WTC11 (cell line): ENCODE measurements at regions not wholly inside any gene's neighbourhood (a gene's known extent, or its start where the extent isn't known, plus 50 kb on each side); places are given as distances from the start of the nearest gene placed in this dataset.

Source experiments
- ATAC-seq: fragments of 200-7000 bp; cut with Tn5 transposase; 2 replicates; pipeline ENCODE4 v1.10.0; 2021; ENCODE audit warnings: mild to moderate bottlenecking, moderate library complexity
- CTCF ChIA-PET: fragments of 300-600 bp; sonication (Branson Sonifier 250); formaldehyde crosslinking; loops from one replicate; lab custom pipeline; 2021; ENCODE audit warnings: antibody characterized with exemption; lab: Charles Lee
- POLR2A ChIA-PET: fragments of 350-600 bp; sonication (Branson Sonifier 250); formaldehyde crosslinking; loops from one replicate; lab custom pipeline; 2021; ENCODE audit warnings: antibody characterized with exemption; lab: Charles Lee
- DNase-seq: peaks from one replicate; pipeline ENCODE4 v3.0.0; 2021; ENCODE audit warnings: low spot score
- H3K27ac Mint-ChIP-seq: 2 replicates; pipeline ENCODE4 v1.8.0; 2021; ENCODE audit warnings: mixed read lengths
- H3K27me3 Mint-ChIP-seq: 2 replicates; pipeline ENCODE4 v1.8.0; 2021; ENCODE audit warnings: low read depth, mild to moderate bottlenecking, moderate library complexity, mixed read lengths
- H3K36me3 Mint-ChIP-seq: 2 replicates; pipeline ENCODE4 v1.8.0; 2021; ENCODE audit warnings: mixed read lengths
- H3K4me1 Mint-ChIP-seq: 2 replicates; pipeline ENCODE4 v1.8.0; 2022; ENCODE audit warnings: mixed read lengths
- H3K4me3 Mint-ChIP-seq: 2 replicates; pipeline ENCODE4 v1.8.0; 2021; ENCODE audit warnings: mild to moderate bottlenecking, moderate library complexity, mixed read lengths
- H3K9me3 Mint-ChIP-seq: 2 replicates; pipeline ENCODE4 v1.8.0; 2021; ENCODE audit warnings: mixed read lengths
- E2F4 ChIP-seq: sonication (generic); formaldehyde crosslinking; IDR thresholded peaks from 2 replicates; pipeline ENCODE4 v1.8.1; 2022; ENCODE audit warnings: low read depth, mild to moderate bottlenecking, moderate library complexity, missing genetic modification reagents, borderline replicate concordance
- ESRRA ChIP-seq: sonication (generic); formaldehyde crosslinking; IDR thresholded peaks from 2 replicates; pipeline ENCODE4 v1.8.1; 2022; ENCODE audit warnings: mild to moderate bottlenecking, missing genetic modification reagents, borderline replicate concordance
- FOXK1 ChIP-seq: sonication (generic); formaldehyde crosslinking; IDR thresholded peaks from 2 replicates; pipeline ENCODE4 v1.8.0; 2022; ENCODE audit warnings: mild to moderate bottlenecking, moderate library complexity, missing genetic modification reagents
- GABPB1 ChIP-seq: sonication (generic); formaldehyde crosslinking; IDR thresholded peaks from 2 replicates; pipeline ENCODE4 v1.8.1; 2023; ENCODE audit warnings: mild to moderate bottlenecking, missing genetic modification reagents
- HMGA2 ChIP-seq: fragments of 250-450 bp; sonication (Bioruptor Pico); IDR thresholded peaks from 2 replicates; pipeline ENCODE4 v1.4.0; 2021; ENCODE audit warnings: mild to moderate bottlenecking, moderate library complexity
- HMGXB4 ChIP-seq: sonication (generic); formaldehyde crosslinking; IDR thresholded peaks from 2 replicates; pipeline ENCODE4 v1.8.1; 2023; ENCODE audit warnings: mild to moderate bottlenecking, moderate library complexity, missing genetic modification reagents
- OVOL2 ChIP-seq: fragments of 250-450 bp; sonication (Bioruptor Pico); IDR thresholded peaks from 2 replicates; pipeline ENCODE4 v1.9.0; 2021; ENCODE audit warnings: mild to moderate bottlenecking, borderline replicate concordance
- RELA ChIP-seq: sonication (generic); formaldehyde crosslinking; IDR thresholded peaks from 2 replicates; pipeline ENCODE4 v1.8.1; 2022; ENCODE audit warnings: missing genetic modification reagents, mild to moderate bottlenecking, borderline replicate concordance
- SOX15 ChIP-seq: fragments of 250-450 bp; sonication (Bioruptor Pico); IDR thresholded peaks from 2 replicates; pipeline ENCODE4 v1.9.0; 2021; ENCODE audit warnings: mild to moderate bottlenecking
- SP1 ChIP-seq: sonication (generic); formaldehyde crosslinking; conservative IDR thresholded peaks from 2 replicates; pipeline ENCODE4 v1.8.1; 2022; ENCODE audit warnings: missing genetic modification reagents
- TEAD1 ChIP-seq: sonication (generic); formaldehyde crosslinking; IDR thresholded peaks from 2 replicates; pipeline ENCODE4 v1.8.0; 2022; ENCODE audit warnings: mild to moderate bottlenecking, missing genetic modification reagents
- TP53 ChIP-seq: sonication (generic); formaldehyde crosslinking; IDR thresholded peaks from 2 replicates; pipeline ENCODE4 v1.8.1; 2023; ENCODE audit warnings: mild to moderate bottlenecking, missing genetic modification reagents
- USF1 ChIP-seq: sonication (generic); formaldehyde crosslinking; IDR thresholded peaks from 2 replicates; pipeline ENCODE4 v1.8.0; 2022; ENCODE audit warnings: mild to moderate bottlenecking, missing genetic modification reagents
- ZNF423 ChIP-seq: fragments of 250-450 bp; sonication (Bioruptor Pico); IDR thresholded peaks from 2 replicates; pipeline ENCODE4 v2.1.2; 2022; ENCODE audit warnings: mild to moderate bottlenecking, moderate library complexity
- ZNF532 ChIP-seq: fragments of 250-450 bp; sonication (Bioruptor Pico); IDR thresholded peaks from 2 replicates; pipeline ENCODE4 v1.9.0; 2021; ENCODE audit warnings: mild to moderate bottlenecking, borderline replicate concordance

- TF ChIP-seq ZNF532 (CRISPR knock-in tag) (no peak), ZNF423 (CRISPR knock-in tag) (no peak), OVOL2 (CRISPR knock-in tag) (no peak), GABPB1 (CRISPR knock-in tag) (no peak), ESRRA (no peak)
Measured at GRCh38 chr2:46829231-46829995, 86.2 kb downstream of the MCFD2 start (continued).

- Mint-ChIP-seq H3K27me3 (no peaks in the 10 kb centered on the region), H3K36me3 (no peaks in the 10 kb centered on the region), H3K4me1 (no peaks in the 10 kb centered on the region), H3K27ac (no peak overlapping the region), H3K9me3 (peaks cover 17% of the 10 kb centered on the region), H3K4me3 (no peak overlapping the region)
- DNase-seq, result no peak
- POLR2A ChIA-PET, result no interaction called here
- CTCF ChIA-PET, result no interaction called here
- TF ChIP-seq ZNF532 (CRISPR knock-in tag), result no peak
- TF ChIP-seq SP1 (CRISPR knock-in tag), result no peak
- TF ChIP-seq HMGA2 (CRISPR knock-in tag), result no peak
- TF ChIP-seq E2F4 (CRISPR knock-in tag), result no peak
- no peak for TF ChIP-seq TP53 (CRISPR knock-in tag)
- no peak for TF ChIP-seq TEAD1
- TF ChIP-seq RELA (CRISPR knock-in tag), result no peak
- no peak for TF ChIP-seq SOX15 (CRISPR knock-in tag)
- TF ChIP-seq HMGXB4 (CRISPR knock-in tag), result no peak
- TF ChIP-seq USF1, result no peak
- TF ChIP-seq FOXK1 (CRISPR knock-in tag), result no peak
- no peak for ATAC-seq
Measured at GRCh38 chr2:46828491-46829230, 86.9 kb downstream of the MCFD2 start.
